HG03520 (cell line): ENCODE measurements at regions not wholly inside any gene's neighbourhood (a gene's known extent, or its start where the extent isn't known, plus 50 kb on each side); places are given as distances from the start of the nearest gene placed in this dataset.

Experiments
- ATAC-seq: cut with Tn5 transposase; IDR thresholded peaks from one replicate; pipeline ENCODE4 v1.9.1; 2021; ENCODE audit warnings: mild to moderate bottlenecking, moderate library complexity; ENCODE audit not compliant: unreplicated experiment

DNA sequence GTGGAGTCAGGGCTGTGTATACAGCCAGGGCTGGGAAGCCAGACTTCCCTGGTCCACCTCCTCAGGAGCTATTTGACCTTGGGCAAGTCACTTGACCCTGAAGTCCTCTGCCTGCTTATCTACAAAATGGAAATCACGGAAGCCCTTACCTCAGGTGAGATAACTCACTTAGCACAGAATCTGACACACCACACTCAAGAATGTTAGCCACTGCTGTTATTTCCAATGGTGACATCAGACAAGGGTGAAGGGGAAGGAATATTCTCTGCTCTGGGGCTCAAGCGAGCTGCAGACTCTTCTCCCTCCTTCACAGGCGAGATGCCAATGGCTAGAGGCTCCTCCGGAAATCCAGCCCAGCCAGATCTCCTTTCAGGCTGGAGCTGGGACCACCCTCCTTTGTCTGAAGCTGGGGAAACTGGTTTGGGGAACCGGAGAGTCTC, 189.6 kb downstream of the HAUS1 start:
- no peak for ATAC-seq

DNA sequence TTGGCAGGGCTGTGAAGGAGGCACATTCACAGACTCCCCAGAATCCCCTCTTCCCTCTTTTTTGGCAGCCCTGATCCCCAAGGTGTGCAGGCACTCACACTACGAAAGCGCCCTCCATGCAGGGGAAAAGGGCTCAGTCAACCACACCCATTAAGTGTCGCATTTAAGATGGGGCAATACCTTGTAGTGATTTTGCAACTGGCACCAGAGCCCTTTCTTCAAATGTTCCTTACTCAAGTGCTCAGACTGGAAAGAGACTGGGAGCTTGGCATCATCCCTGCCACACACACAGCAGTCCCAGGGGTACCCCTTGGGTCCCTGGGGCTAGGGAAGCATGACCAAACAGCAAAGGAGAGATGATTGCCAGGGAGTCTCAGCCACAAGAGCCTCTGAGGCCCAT, 190.1 kb downstream of the HAUS1 start:
- no peak for ATAC-seq

DNA sequence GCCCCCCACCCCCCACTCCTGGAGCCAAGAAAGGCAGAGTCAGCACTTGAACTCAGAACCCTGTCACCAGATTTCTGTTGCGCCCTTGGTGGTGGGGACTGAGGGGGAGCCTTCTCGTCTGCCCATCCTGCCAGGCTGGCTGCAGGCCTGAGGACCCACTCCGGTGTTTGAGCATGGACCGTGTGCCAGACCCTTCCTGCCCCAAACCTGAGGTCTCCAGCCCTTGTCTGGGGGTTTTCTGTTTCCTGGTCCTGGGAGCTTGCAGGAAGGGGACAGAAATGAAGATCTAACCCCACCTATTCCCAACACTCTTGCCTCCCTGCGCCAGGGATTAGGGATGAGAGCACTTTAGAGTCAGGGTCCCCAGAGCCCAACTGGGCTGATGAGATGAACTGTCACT, 190.6 kb downstream of the HAUS1 start:
- no peak for ATAC-seq

DNA sequence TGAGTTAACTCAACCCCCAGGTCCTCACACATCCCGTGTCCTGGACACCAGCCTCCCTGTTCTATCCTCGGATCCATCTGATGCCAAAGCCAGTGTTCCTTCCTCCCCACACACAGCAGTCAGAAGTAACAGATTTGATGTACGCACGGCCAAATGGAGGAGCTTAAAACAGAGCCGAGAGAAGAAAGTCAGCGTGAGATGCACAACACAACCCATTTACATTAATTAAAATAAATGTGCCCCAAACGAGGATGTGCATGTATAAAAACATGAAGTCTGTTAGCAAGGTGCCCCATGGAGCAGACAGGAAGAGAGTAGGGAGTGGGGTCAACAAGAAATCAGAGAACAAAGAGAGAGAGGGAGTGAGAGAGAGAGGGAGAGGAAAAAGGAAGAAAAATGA, 191.2 kb downstream of the HAUS1 start:
- ATAC-seq = no peak

DNA sequence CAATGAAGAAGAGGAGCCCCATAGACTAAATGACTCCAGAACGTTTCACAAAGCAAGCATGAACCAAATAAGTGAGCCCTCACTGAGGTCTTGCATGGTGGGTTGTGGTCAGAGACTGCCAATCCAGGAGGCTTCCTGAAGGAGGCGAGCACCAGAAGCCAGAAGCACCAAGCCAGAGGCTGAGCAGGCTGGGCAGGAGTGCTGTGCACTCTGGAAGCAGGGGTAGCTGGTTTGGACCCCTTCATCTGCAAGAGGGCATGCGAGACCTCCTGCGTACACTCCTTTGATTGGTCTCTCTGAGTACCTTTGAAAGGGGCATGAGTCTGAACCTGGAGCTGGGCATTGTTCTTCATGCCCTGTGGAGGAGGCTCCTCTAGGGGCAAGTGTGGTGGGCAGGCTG, 192.5 kb downstream of the HAUS1 start:
- ATAC-seq = no peak

DNA sequence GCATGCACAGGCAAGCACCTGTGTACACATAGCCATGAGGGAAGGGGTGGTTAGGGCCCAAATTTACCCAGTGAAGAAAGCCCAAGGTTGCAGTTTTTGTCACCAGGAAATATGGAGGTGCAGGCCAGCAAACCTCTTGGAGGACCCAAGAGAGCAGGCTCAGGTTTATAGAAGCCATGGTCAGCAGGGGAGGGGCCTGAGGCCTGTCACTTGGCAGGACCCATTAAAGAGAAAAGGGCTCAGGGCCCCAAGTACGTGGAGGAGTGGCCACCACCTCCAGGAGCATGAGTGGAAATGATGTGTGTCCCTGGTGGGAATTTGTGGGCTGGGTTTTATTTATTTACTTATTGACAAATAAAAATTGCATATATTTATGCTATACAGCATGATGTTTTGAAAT, 192.9 kb downstream of the HAUS1 start:
- no peak for ATAC-seq

DNA sequence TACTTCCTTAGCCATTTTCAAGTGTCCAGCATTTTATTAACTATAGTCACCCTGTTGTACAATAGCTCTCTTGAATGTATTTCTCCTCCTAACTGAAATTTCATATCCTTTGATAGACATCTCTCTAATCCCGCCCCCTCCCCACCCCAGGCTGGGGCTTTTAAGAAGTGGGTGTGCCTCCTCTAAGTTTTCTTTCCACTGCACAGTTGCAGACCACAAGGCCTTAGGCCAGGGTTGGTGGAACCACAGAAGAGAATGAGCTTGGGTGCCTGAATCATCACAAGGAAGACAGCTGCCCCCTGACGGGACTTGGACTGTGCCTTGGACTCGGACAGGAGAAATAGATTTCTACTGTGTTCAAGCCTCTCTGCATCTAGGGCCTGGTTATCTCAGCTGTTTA, 193.4 kb downstream of the HAUS1 start:
- no peak for ATAC-seq

DNA sequence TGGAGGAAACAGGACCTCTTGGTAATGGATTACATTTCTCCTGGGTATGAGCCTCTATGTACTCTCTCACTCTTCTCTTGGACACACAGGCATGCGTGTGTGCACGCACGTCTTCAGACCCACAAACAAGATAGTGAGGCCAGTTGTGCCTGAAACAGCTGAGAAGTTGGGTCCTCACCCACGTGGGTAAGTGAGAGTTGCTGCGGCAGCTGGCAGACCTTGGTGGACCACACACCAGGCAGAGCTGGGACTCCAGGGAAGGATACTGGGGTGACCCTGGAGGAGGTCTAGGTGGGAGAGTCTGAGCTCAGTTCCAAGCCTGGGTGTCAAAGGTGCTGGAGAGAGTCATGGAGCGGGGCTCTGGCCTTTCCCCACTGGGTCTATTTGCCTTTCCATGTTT, 194.3 kb downstream of the HAUS1 start:
- no peak for ATAC-seq

DNA sequence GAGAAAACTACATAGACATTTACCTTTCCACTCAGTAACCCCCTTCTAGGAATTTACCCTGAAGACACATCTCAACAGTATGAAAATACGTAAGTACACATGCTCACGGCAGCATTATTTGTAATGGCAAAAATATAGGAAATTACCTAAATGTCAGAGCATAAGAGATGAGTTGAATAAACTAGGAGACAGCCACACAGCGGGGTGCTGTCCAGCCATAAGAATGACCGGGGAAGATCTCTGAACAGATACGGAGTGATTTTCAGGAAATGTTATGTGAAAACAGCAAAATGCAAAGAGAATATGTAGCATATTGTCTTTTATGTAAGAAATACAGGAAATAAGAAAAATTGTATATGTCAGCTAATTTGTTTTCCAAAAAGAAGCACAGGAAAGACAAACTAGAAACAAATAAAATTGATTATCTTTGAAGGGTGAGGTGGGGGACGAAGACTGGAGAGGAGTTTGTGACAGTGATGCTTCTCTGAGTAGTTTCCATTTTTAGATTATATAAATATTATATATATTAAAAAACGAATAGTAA, 195.4 kb downstream of the HAUS1 start:
- ATAC-seq = no peak

DNA sequence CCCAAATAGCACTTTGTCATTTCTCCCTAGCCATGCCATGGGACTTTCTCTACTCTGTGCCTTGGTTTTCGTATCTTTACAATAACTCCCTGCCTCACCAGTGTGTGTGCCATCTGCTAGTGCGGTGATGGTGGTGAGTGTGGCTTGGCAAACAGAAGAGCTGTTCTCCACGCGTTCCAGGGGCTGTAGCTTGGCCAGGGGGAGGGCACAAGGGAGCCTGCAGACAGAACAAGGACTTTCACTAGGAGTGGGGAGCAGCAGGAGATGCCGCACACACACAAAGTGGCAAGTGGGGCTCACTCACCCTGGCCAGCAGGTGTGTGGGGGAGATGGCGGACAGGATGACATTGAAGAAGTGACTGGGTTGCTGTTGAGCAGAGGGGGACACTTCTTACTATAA, 196.9 kb downstream of the HAUS1 start:
- no peak for ATAC-seq

DNA sequence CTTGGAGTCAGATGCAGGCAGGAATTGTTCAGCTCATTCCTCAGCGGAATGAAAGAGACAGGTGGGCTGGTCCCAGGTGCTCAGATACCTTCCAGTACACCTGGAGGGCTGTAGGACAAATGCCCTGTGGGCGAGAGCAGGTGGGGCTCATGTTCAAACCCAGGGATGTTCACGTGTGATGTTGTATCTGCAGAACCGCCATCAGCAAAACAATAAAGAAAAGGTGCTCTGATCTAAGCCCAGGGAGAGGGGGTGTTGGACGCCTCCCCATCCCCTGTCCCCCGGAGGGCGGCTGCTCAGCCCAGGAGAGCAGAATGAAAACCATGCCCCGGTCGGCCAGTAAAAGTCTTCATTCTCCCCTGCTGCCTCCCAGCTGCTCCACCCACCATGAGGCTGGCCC, 197.4 kb downstream of the HAUS1 start:
- ATAC-seq = no peak

DNA sequence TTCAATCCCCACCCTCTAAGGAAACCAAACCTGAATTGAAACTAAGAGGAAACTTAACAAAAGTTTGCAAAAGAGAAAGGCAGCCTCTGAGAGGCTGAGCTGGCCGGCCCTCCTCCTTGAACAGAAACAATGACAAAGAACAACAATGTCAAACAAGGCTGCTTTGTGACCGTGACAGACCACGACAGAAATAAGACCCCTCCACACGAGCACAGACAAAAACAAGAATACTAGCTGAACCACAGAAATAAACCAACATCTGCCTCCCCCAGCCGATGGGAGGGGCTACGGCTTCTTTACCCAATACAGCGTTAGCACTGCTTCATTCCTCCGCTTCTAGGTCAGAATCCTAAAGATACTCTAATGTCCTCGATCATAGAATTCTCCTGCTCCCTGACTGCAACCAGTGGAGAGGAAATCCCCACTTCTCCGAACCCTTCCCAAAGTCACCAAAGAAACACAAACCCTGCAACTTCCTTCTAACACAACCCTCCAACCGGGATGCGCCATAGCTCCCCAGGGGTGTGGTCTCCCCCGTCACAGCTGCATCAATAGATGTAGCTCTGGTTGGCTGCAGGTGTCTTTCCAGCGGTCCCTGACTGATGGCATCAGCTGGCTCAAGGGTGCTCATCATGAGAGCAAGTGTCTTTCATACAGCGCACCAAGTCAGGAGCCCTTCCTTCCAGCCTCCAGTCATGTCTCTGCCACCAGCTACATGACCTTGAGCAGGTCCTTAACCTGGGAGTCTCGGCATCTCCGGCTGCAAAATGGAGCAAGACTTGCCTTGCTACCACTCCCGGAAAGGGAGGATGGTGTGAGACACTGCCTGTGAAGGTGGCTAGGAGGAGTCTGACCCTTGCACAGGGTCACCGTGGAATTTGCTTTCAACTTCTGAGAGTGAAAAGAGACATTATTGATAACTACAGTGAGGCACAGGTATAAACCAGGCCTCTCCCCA, 198.6 kb downstream of the HAUS1 start:
- ATAC-seq = no peak

DNA sequence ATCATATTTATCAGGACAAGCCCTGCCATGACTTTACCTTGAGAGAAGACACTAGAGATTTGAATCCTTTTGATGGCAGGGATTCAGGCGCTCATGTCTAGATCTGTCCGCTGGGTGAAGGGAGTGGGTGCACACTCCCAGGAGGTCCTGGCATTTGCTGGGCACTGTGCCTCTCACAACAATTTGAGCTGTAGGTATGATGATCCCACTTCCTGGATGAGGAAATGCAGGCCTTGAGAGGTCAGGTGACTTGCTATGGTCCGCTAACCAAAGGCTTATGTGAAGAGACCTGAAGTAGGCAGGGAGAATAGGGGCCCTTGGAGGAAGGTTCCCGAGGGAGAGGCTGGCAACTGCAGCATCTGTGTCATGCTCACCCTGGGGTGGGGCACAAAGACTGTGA, 206.1 kb downstream of the HAUS1 start:
- no peak for ATAC-seq

DNA sequence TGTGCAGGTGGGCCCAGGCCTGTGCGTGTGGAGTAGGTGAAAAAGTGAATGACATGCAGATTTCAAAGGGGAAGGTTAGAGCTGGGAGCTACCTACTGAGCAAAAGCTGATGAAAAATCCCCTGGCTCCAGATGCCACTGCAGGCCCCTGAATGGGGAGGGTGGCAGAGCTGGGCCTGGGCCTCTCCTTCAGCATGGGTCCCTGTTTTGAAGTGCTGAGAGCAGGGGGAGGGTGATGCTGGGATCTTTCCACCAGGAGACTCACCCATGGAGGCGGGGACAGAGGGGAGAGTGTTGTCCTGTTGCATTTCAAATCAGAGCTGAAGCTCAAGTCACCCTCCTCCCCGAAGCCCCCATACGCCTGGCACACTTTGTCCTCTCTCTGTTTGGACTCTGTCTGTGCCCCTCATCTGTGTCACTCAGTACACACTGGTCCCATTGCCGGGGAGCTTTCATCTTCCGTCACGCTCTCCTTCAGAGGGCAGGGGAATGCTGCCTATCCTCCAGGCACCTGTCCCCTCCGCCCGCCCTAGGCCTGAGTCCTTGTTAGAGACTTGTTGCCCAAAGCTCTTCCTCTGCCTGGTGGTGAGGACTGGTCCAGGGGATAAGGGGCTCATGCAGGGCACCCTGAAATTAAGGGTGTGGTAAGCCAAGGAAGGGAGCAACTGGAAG, 206.6 kb downstream of the HAUS1 start:
- ATAC-seq = no peak

DNA sequence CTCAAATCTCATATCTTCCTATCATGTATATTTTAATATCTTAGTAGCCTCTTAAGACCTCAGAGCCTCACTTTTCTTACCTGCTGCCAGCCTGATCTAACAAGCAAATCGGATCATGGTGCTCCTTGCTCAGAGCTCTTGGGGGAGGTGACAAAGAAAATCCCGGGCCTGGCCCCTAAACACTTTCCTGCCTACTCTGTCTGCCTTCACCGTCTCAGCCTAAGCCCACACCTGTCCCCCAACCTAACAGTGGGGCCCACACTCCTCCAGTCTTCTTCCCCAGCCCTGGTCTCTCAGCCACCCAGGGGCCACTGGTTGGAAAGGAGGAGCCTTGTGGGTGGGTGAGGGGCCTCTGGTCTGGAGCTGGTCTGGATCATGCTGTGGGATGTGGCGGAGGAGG, 207.3 kb downstream of the HAUS1 start:
- no peak for ATAC-seq

DNA sequence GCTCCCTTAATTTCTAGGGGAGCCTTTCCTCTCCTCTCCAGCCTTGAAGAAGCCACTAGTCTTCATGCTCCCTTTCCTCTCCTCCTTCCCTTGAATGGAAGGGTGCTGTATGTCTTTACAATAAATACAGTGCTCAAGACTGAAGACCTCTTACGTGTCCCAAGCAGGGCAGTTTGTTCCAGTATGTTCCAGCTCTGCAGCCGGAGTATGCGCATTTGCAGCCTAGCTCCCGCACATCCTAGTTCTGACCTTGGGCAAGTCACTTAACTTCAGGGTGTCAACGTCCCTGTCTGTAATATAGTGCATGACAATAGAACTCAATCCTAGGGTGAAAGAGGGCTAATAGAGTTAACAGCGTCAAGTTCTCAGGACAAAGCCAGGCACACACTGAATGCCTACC, 208.0 kb downstream of the HAUS1 start:
- no peak for ATAC-seq

DNA sequence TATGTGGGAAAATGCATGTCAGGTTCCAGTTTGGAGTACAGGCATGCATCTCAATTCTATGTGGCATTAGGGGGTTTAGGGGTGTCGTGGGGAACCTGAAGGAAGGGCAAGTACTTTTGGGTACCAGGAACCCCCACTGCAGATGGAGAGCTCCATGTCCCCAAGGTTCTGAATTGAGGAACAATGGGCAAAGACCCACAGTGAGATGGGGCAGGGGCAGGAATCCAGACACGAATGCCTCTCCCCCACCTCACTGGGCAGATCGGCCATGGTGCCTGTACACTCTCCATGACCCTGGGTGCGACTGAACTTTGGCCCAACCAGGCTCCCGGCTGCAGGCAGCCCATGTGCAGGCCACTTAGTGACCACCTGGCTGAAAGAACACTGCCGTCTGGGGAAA, 209.3 kb downstream of the HAUS1 start:
- no peak for ATAC-seq

DNA sequence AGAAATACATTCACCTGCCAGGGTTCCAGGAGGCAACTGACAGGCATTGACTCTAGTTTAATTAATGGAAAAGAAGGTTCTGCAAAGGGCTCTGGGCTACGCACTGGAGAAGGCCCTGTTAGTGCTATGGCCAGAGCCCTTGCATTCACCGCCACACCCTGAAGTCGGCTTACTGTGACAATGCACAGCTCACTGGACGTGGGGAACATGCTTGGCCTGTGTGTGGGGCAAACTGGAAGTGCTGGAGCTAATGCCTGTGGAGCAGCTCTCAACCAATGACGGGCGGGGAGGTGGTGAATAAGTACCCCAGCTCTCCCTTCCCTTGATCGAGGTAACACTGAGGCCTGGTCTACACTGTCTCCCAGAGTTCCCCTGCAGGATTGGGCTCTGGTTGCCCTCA, 209.8 kb downstream of the HAUS1 start:
- no peak for ATAC-seq

DNA sequence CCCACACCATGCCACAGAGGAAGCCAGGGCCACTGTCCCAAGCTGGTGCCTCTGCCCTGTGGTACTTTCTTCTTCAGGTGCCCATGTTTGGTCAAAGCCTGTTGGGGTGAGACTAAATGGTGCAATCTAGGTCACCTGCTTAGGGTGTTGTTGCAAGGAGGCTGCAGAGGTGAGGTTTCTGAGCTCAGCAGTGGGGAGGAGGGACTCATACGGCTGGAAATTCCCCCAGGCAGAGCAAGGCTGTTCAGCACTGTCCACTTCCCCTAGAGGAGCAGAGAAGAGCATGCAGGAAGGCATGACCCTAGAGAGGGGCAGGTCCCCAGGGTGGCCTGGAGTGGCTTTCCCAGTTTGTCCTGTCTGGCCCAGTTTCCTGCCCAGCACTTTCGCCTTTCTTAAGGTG, 211.0 kb downstream of the HAUS1 start:
- ATAC-seq = no peak

DNA sequence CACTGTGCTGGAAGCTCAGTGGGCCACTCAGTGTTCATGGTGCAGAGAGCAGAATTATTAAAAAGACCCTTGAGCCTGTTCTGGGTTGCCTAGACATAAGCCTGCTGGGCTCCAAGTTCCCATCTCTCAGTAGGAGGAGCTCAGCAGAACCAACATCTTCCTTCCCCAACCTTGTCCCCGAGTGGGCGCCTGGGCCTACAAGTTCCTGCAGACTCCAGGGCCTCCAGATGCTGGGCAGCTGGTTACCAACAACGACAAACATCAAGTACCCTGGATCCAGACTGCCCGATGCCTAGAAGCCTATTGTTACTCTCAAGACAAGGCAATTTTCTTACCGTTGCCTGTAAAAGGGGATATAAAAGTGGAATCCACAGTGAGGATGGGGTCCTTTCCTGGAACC, 214.2 kb downstream of the HAUS1 start:
- ATAC-seq = no peak

DNA sequence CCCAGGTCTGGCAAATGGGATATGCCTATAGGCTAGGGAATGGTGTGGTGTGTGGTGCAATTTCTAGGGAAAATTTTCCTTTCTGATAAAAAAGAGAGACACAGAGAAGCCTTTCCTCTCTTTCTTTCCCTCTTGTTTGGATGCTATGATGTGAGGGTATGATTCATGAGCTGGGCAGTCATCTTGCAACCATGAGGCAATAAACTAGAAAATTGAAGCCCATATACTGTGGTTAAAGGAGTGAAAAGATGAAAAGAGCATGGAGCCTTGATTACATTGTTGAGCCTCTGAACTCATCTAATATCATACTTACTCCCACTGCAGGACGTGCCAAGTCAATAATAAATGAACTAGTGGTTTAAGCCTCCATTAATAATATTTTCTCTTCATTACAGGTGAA, 215.6 kb downstream of the HAUS1 start:
- ATAC-seq = no peak

DNA sequence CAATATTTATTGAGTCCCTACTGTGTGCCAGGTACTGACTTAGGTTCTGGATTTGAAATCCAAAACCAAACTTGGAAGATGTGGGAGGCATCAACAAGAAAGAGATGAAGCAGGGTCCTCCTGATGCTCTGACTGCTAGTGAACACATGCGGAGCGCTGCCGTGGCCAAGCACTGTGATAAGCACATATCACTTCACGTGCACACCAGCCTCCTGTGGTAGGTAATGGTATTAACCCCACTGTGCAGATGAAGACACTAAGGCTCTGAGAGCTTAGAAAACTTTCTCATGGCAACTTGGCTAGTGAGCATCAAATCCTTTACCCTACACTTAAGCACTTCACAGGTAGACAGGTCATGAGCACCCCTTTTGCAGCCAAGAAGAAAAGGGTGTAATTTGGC, 216.1 kb downstream of the HAUS1 start:
- ATAC-seq = no peak
